IMR-90 (cell line): ENCODE measurements at regions not wholly inside any gene's neighbourhood (a gene's known extent, or its start where the extent isn't known, plus 50 kb on each side); places are given as distances from the start of the nearest gene placed in this dataset.

Experiments
- ATAC-seq: fragments of 200-7000 bp; cut with Tn5 transposase; 2 replicates; pipeline ENCODE4 v1.9.1; 2020; ENCODE audit warnings: low read depth, mild to moderate bottlenecking, moderate library complexity
- BruUV-seq: library from RNA; stranded (reverse); fragments of 400-500 nt; replicated peaks from 2 replicates; lab custom pipeline; 2021; lab: Mats Ljungman, UMichigan
- CTCF ChIA-PET: fragments of 300-600 bp; formaldehyde crosslinking; extraction: SDS; loops from one replicate; lab custom pipeline; 2021; ENCODE audit warnings: antibody characterized with exemption; lab: Yijun Ruan, JAX
- POLR2A ChIA-PET: fragments of 300-600 bp; sonication (Branson Sonifier 250); formaldehyde crosslinking; loops from one replicate; lab custom pipeline; 2022; ENCODE audit warnings: antibody characterized with exemption; ENCODE audit not compliant: unreplicated experiment; lab: Charles Lee
- DNase-seq: peaks from one replicate; pipeline ENCODE4 v3.0.0; 2013
- H2AFZ ChIP-seq: replicated peaks from 2 replicates; pipeline ENCODE3; 2013; ENCODE audit warnings: low read length, mild to moderate bottlenecking; ENCODE audit not compliant: poor library complexity
- H2AK5ac ChIP-seq: 2 replicates; pipeline ENCODE4 v1.6.1; 2013; ENCODE audit warnings: low read depth, low read length, inconsistent platforms
- H2AK9ac ChIP-seq: replicated peaks from 2 replicates; pipeline ENCODE3; 2013; ENCODE audit warnings: mild to moderate bottlenecking, low read depth, low read length, moderate library complexity; ENCODE audit not compliant: poor library complexity
- H2BK120ac ChIP-seq: 2 replicates; pipeline ENCODE4 v1.6.1; 2013; ENCODE audit warnings: low read depth, low read length, inconsistent platforms
- H2BK15ac ChIP-seq: 3 replicates; pipeline ENCODE4 v1.6.1; 2013; ENCODE audit warnings: low read depth, low read length, inconsistent platforms
- H2BK20ac ChIP-seq: 2 replicates; pipeline ENCODE4 v1.6.1; 2013; ENCODE audit warnings: low read depth, mild to moderate bottlenecking, inconsistent platforms, low read length, moderate library complexity
- H2BK5ac ChIP-seq: 2 replicates; pipeline ENCODE4 v1.6.1; 2013; ENCODE audit warnings: mild to moderate bottlenecking, low read depth, low read length, inconsistent platforms; ENCODE audit not compliant: poor library complexity, severe bottlenecking
- H3K14ac ChIP-seq: replicated peaks from 2 replicates; pipeline ENCODE4 v1.6.1; 2013; ENCODE audit warnings: low read depth, low read length, inconsistent platforms
- H3K18ac ChIP-seq: 2 replicates; pipeline ENCODE4 v1.6.1; 2013; ENCODE audit warnings: low read depth, low read length, control low read depth
- H3K23ac ChIP-seq: 2 replicates; pipeline ENCODE4 v1.6.1; 2013; ENCODE audit warnings: low read depth, low read length, inconsistent platforms
- H3K27ac ChIP-seq: 2 replicates; pipeline ENCODE4 v1.5.1; 2013; ENCODE audit warnings: mild to moderate bottlenecking, control low read depth, low read length; ENCODE audit not compliant: insufficient read depth
- H3K27me3 ChIP-seq: 2 replicates; pipeline ENCODE4 v1.6.1; 2013; ENCODE audit warnings: low read length; ENCODE audit not compliant: control insufficient read depth, insufficient read depth
- H3K36me3 ChIP-seq: 2 replicates; pipeline ENCODE4 v1.6.1; 2013; ENCODE audit warnings: low read length, mixed read lengths; ENCODE audit not compliant: control insufficient read depth, insufficient read depth
- H3K4ac ChIP-seq: 2 replicates; pipeline ENCODE4 v1.6.1; 2013; ENCODE audit warnings: low read depth, low read length, inconsistent platforms
- H3K4me1 ChIP-seq: 2 replicates; pipeline ENCODE4 v1.6.1; 2013; ENCODE audit warnings: low read length, mixed read lengths; ENCODE audit not compliant: control insufficient read depth, insufficient read depth
- H3K4me2 ChIP-seq: 2 replicates; pipeline ENCODE4 v1.6.1; 2013; ENCODE audit warnings: low read depth, mild to moderate bottlenecking, control low read depth, low read length, moderate library complexity
- H3K4me3 ChIP-seq: 2 replicates; pipeline ENCODE4 v1.5.1; 2013; ENCODE audit warnings: low read depth, mild to moderate bottlenecking, control low read depth, low read length, moderate library complexity; ENCODE audit not compliant: insufficient read depth
- H3K56ac ChIP-seq: 2 replicates; pipeline ENCODE4 v1.6.1; 2013; ENCODE audit warnings: low read length, inconsistent platforms; ENCODE audit not compliant: insufficient read depth; ENCODE audit errors: extremely low read depth
- H3K79me1 ChIP-seq, 2 experiments: 2 replicates each; pipeline ENCODE4 v1.6.1; 2013; ENCODE audit warnings: low read length in 2 of 2, inconsistent platforms in 1 of 2, low read depth in 1 of 2
- H3K9ac ChIP-seq: 2 replicates; pipeline ENCODE4 v1.6.1; 2013; ENCODE audit warnings: low read depth, low read length, control low read depth
- H3K9me1 ChIP-seq: 2 replicates; pipeline ENCODE4 v1.6.1; 2013; ENCODE audit warnings: low read length, inconsistent platforms; ENCODE audit not compliant: insufficient read depth
- H3K9me3 ChIP-seq: 2 replicates; pipeline ENCODE4 v1.6.1; 2013; ENCODE audit warnings: low read length; ENCODE audit not compliant: control insufficient read depth, insufficient read depth
- H4K20me1 ChIP-seq: 2 replicates; pipeline ENCODE4 v1.6.1; 2013; ENCODE audit warnings: low read length, inconsistent platforms; ENCODE audit not compliant: insufficient read depth
- H4K5ac ChIP-seq: 2 replicates; pipeline ENCODE4 v1.6.1; 2013; ENCODE audit warnings: mild to moderate bottlenecking, low read depth, low read length, control low read depth
- H4K8ac ChIP-seq, 2 experiments: 2 replicates each; pipeline ENCODE4 v1.6.1; 2013; ENCODE audit warnings: low read depth in 2 of 2, low read length in 2 of 2, control low read depth in 1 of 2, inconsistent platforms in 1 of 2
- H4K91ac ChIP-seq: 2 replicates; pipeline ENCODE4 v1.6.1; 2013; ENCODE audit warnings: low read depth, low read length, inconsistent platforms; ENCODE audit not compliant: insufficient read depth
- BHLHE40 ChIP-seq: fragments of 150-350 bp; IDR thresholded peaks from 2 replicates; pipeline ENCODE4 v1.6.1; 2016; ENCODE audit warnings: mild to moderate bottlenecking, low read depth, low read length
- CEBPB ChIP-seq: IDR thresholded peaks from 2 replicates; pipeline ENCODE4 v1.6.1; 2012; ENCODE audit warnings: low read depth, low read length, improper control_type of control experiment
- CHD1 ChIP-seq: IDR thresholded peaks from 2 replicates; pipeline ENCODE4 v1.6.1; 2012; ENCODE audit warnings: low read depth, low read length, improper control_type of control experiment
- FOS ChIP-seq: fragments of 150-350 bp; IDR thresholded peaks from 2 replicates; pipeline ENCODE4 v1.6.1; 2016; ENCODE audit warnings: low read depth, low read length
- MAFK ChIP-seq: IDR thresholded peaks from 2 replicates; pipeline ENCODE4 v1.6.1; 2012; ENCODE audit warnings: low read depth, low read length, improper control_type of control experiment
- MAZ ChIP-seq: IDR thresholded peaks from 2 replicates; pipeline ENCODE4 v1.6.1; 2012; ENCODE audit warnings: low read depth, mild to moderate bottlenecking, low read length, improper control_type of control experiment, moderate library complexity, borderline replicate concordance
- MXI1 ChIP-seq: IDR thresholded peaks from 2 replicates; pipeline ENCODE4 v1.6.1; 2012; ENCODE audit warnings: low read depth, mild to moderate bottlenecking, low read length, moderate library complexity, borderline replicate concordance
- NFE2L2 ChIP-seq: fragments of 150-350 bp; IDR thresholded peaks from 2 replicates; pipeline ENCODE4 v1.6.1; 2016; ENCODE audit warnings: low read depth, mild to moderate bottlenecking, low read length
- POLR2A ChIP-seq: IDR thresholded peaks from 2 replicates; pipeline ENCODE4 v1.6.1; 2012; ENCODE audit warnings: mild to moderate bottlenecking, low read depth, low read length
- RAD21 ChIP-seq: IDR thresholded peaks from 2 replicates; pipeline ENCODE4 v1.6.1; 2012; ENCODE audit warnings: low read length, improper control_type of control experiment
- RCOR1 ChIP-seq: IDR thresholded peaks from 2 replicates; pipeline ENCODE4 v1.6.1; 2012; ENCODE audit warnings: mild to moderate bottlenecking, low read length, improper control_type of control experiment; ENCODE audit not compliant: insufficient replicate concordance
- RFX5 ChIP-seq: IDR thresholded peaks from 2 replicates; pipeline ENCODE4 v1.8.0; 2012; ENCODE audit warnings: low read depth, mild to moderate bottlenecking, low read length, moderate library complexity
- SMC3 ChIP-seq: fragments of 150-350 bp; IDR thresholded peaks from 2 replicates; pipeline ENCODE4 v1.6.1; 2016; ENCODE audit warnings: low read depth, mild to moderate bottlenecking, antibody characterized with exemption, low read length, moderate library complexity
- WGBS, 2 experiments: methylation state at CpG; one replicate each; pipeline versions ENCODE4 v1.1.5 to v1.1.7; 2013; ENCODE audit warnings: missing lambda C conversion rate in 2 of 2; ENCODE audit not compliant: insufficient read length in 1 of 2; ENCODE audit errors: extremely low coverage in 2 of 2; 5-methylcytosine and 5-hydroxymethylcytosine counted together
- dilution Hi-C: fragments of 300-500 bp; cut with HindIII; formaldehyde crosslinking; loops from one replicate; pipeline ENCODE4 v1.14.3; 2018; ENCODE audit warnings: low sequenced_read_pairs; ENCODE audit not compliant: unreplicated experiment
- in situ Hi-C: fragments of 300-500 bp; cut with MboI; formaldehyde crosslinking; loops from 3 replicates; pipeline ENCODE4 v1.14.3; 2019; ENCODE audit warnings: low sequenced_read_pairs, inconsistent platforms, mixed read lengths
- intact Hi-C: fragments of 100-400 bp; cut with micrococcal nuclease; formaldehyde crosslinking; loops from 2 replicates; pipeline ENCODE4 v1.10.0; 2022
- TF ChIP-seq, protein P1 (sequence below): fragments of 150-350 bp; IDR thresholded peaks from 2 replicates; pipeline ENCODE4 v1.6.1; 2016; ENCODE audit warnings: low read depth, mild to moderate bottlenecking, low read length, moderate library complexity, borderline replicate concordance
- TF ChIP-seq, protein P2 (sequence below): fragments of 150-350 bp; IDR thresholded peaks from 2 replicates; pipeline ENCODE4 v1.6.1; 2017; ENCODE audit warnings: mild to moderate bottlenecking, antibody characterized with exemption, low read length, low read depth
- TF ChIP-seq, protein P3 (sequence below): conservative IDR thresholded peaks from 2 replicates; pipeline ENCODE4 v1.5.1; 2012; ENCODE audit warnings: mild to moderate bottlenecking, low read depth, low read length, improper control_type of control experiment

DNA sequence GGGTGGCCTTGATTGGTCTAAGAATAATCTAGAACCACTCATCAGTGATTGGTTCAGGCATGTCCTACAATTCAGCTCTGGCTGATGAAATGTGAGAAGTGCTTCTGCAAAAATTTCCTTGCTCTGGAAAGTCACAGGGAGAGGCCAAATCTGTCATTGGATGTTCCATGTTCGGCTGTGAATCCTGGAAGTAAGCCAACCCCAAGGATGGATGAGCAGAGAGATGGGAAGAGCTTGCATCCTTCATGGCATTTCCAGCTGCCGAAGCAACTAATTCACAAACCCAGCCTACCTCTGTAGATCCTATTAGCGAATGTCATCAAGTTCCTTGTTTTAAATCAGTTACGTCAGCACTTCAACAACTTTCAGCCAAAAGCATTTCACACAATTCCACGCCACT, 187.2 kb upstream of the SOX4 start:
- Histone ChIP-seq H2BK15ac (no peak overlapping the region), H3K23ac (no peak overlapping the region), H3K4me3 (no peak overlapping the region), H3K18ac (no peak overlapping the region), H4K20me1 (no peaks in the 10 kb centered on the region), H4K91ac (no peak overlapping the region), H3K4me2 (no peak overlapping the region), H3K14ac (no peak overlapping the region), H3K9me3 (no peaks in the 10 kb centered on the region), H2BK120ac (no peak overlapping the region), H2BK5ac (no peak overlapping the region), H2AK5ac (no peak overlapping the region), H2BK20ac (no peak overlapping the region), H3K36me3 (no peaks in the 10 kb centered on the region), H4K5ac (no peak overlapping the region), H3K27me3 (no peaks in the 10 kb centered on the region), H3K4me1 (no peaks in the 10 kb centered on the region), H3K4ac (no peak overlapping the region), H3K27ac (no peak overlapping the region), H3K9ac (no peak overlapping the region), H4K8ac (no peak overlapping the region), H2AFZ (peak overlapping the region; percentile 43), H3K79me1 (no peaks in the 10 kb centered on the region), H2AK9ac (peak overlapping the region; percentile 50), H3K9me1 (no peaks in the 10 kb centered on the region), H3K56ac (no peak overlapping the region)
- no TSS peak for BruUV-seq
- ChIA-PET CTCF (no interaction called here), POLR2A (no interaction called here)
- no peak for ATAC-seq
- dilution Hi-C loops, result no loop called here
- TF ChIP-seq CHD1, result no peak
- no peak for TF ChIP-seq MAFK
- TF ChIP-seq BHLHE40, result no peak
- TF ChIP-seq SMC3, result no peak
- TF ChIP-seq, protein P1, sequence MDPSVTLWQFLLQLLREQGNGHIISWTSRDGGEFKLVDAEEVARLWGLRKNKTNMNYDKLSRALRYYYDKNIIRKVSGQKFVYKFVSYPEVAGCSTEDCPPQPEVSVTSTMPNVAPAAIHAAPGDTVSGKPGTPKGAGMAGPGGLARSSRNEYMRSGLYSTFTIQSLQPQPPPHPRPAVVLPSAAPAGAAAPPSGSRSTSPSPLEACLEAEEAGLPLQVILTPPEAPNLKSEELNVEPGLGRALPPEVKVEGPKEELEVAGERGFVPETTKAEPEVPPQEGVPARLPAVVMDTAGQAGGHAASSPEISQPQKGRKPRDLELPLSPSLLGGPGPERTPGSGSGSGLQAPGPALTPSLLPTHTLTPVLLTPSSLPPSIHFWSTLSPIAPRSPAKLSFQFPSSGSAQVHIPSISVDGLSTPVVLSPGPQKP, result no peak
- TF ChIP-seq FOS, result no peak
- TF ChIP-seq, protein P2, sequence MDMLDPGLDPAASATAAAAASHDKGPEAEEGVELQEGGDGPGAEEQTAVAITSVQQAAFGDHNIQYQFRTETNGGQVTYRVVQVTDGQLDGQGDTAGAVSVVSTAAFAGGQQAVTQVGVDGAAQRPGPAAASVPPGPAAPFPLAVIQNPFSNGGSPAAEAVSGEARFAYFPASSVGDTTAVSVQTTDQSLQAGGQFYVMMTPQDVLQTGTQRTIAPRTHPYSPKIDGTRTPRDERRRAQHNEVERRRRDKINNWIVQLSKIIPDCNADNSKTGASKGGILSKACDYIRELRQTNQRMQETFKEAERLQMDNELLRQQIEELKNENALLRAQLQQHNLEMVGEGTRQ, result no peak
- TF ChIP-seq MXI1, result no peak
- TF ChIP-seq, protein P3, sequence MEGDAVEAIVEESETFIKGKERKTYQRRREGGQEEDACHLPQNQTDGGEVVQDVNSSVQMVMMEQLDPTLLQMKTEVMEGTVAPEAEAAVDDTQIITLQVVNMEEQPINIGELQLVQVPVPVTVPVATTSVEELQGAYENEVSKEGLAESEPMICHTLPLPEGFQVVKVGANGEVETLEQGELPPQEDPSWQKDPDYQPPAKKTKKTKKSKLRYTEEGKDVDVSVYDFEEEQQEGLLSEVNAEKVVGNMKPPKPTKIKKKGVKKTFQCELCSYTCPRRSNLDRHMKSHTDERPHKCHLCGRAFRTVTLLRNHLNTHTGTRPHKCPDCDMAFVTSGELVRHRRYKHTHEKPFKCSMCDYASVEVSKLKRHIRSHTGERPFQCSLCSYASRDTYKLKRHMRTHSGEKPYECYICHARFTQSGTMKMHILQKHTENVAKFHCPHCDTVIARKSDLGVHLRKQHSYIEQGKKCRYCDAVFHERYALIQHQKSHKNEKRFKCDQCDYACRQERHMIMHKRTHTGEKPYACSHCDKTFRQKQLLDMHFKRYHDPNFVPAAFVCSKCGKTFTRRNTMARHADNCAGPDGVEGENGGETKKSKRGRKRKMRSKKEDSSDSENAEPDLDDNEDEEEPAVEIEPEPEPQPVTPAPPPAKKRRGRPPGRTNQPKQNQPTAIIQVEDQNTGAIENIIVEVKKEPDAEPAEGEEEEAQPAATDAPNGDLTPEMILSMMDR, result no peak
- no peak for TF ChIP-seq RFX5
- TF ChIP-seq RCOR1, result no peak
- no peak for TF ChIP-seq RAD21
- TF ChIP-seq POLR2A, result no peak
- TF ChIP-seq CEBPB, result no peak
- TF ChIP-seq NFE2L2, result no peak
- no peak for TF ChIP-seq MAZ
- no peak for DNase-seq
- intact Hi-C loops, result no loop called here
- WGBS, 2 experiments, result 89% methylated on average over 3 of the region's 5 CpGs; no CpG with 5 or more reads in 1 of the 2 experiments
- in situ Hi-C loops, result no loop called here
